HepG2 (cell line): ENCODE measurements at regions not wholly inside any gene's neighbourhood (a gene's known extent, or its start where the extent isn't known, plus 50 kb on each side); places are given as distances from the start of the nearest gene placed in this dataset.

Experiments
- ATAC-seq: fragments of 200-7000 bp; cut with Tn5 transposase; 3 replicates; pipeline ENCODE4 v1.9.1; 2020; ENCODE audit warnings: mild to moderate bottlenecking, moderate library complexity
- BruUV-seq: library from RNA; stranded (reverse); fragments of 400-500 nt; replicated peaks from 2 replicates; lab custom pipeline; 2021; lab: Mats Ljungman, UMichigan
- CTCF ChIA-PET: fragments of 300-600 bp; formaldehyde crosslinking; extraction: SDS; loops from one replicate; lab custom pipeline; 2021; ENCODE audit warnings: low total read pairs, inconsistent platforms, low intra/inter-chr PET ratio; lab: Yijun Ruan, JAX
- POLR2A ChIA-PET: fragments of 350-600 bp; sonication (Branson Sonifier 250); formaldehyde crosslinking; loops from one replicate; lab custom pipeline; 2020; ENCODE audit warnings: antibody characterized with exemption, inconsistent platforms; lab: Yijun Ruan, JAX
- DNase-seq: peaks from one replicate; pipeline ENCODE4 v3.0.0-alpha.2; 2015; ENCODE audit warnings: low spot score
- FAIRE-seq: peaks from 3 replicates; lab custom pipeline; 2011; peaks lifted over from hg19 to GRCh38; lab: Jason Lieb, UNC
- H2AFZ ChIP-seq: one replicate; pipeline ENCODE4 v1.6.1; 2011; ENCODE audit warnings: low read length, inconsistent platforms
- H3K27ac ChIP-seq: fragments of 300-600 bp; 3 replicates; pipeline ENCODE4 v1.8.0; 2011; ENCODE audit warnings: mixed run types, mild to moderate bottlenecking, mixed read lengths, low read length, inconsistent platforms; ENCODE audit not compliant: insufficient read depth; ENCODE audit errors: extremely low read length
- H3K27me3 ChIP-seq, 2 experiments: fragments of 200-600 bp in 1 of 2; 2 replicates in 1 of 2; 3 replicates in 1 of 2; pipeline versions ENCODE4 v1.6.0 to v1.8.0; 2011; ENCODE audit warnings: low read length in 2 of 2, mild to moderate bottlenecking in 2 of 2, moderate library complexity in 2 of 2, inconsistent platforms in 1 of 2; ENCODE audit not compliant: insufficient read depth in 2 of 2, control insufficient read depth in 1 of 2
- H3K36me3 ChIP-seq, 2 experiments: fragments of 200-600 bp in 1 of 2; replicated peaks in 1 of 2; 2 replicates in 1 of 2; 3 replicates in 1 of 2; pipeline versions ENCODE4 v1.5.1 to v1.8.0; 2011; ENCODE audit warnings: low read length in 2 of 2, inconsistent platforms in 1 of 2; ENCODE audit not compliant: insufficient read depth in 2 of 2, control insufficient read depth in 1 of 2
- H3K4me1 ChIP-seq: 2 replicates; pipeline ENCODE4 v1.5.1; 2012; ENCODE audit warnings: low read length, inconsistent platforms; ENCODE audit not compliant: insufficient read depth
- H3K4me2 ChIP-seq: 2 replicates; pipeline ENCODE4 v1.6.0; 2011; ENCODE audit warnings: low read depth, low read length, inconsistent platforms
- H3K4me3 ChIP-seq, 3 experiments: fragments of 200-600 bp in 1 of 3; sonication (generic), shearing (Covaris generic) in 1 of 3; replicated peaks in 1 of 3; 2 replicates each; pipeline ENCODE4 v1.5.1; 2011 to 2016; ENCODE audit warnings: low read length in 3 of 3, inconsistent platforms in 2 of 3, low read depth in 2 of 3, mild to moderate bottlenecking in 2 of 3, control low read depth in 1 of 3, mixed read lengths in 1 of 3; ENCODE audit not compliant: insufficient read depth in 1 of 3
- H3K79me2 ChIP-seq: one replicate; pipeline ENCODE4 v1.6.1; 2011; ENCODE audit warnings: low read length, inconsistent platforms; ENCODE audit not compliant: insufficient read depth
- H3K9ac ChIP-seq: 2 replicates; pipeline ENCODE4 v1.6.0; 2011; ENCODE audit warnings: mild to moderate bottlenecking, low read depth, low read length, inconsistent platforms; ENCODE audit not compliant: insufficient read depth
- H3K9me3 ChIP-seq: 2 replicates; pipeline ENCODE4 v1.5.1; 2012; ENCODE audit warnings: mild to moderate bottlenecking, low read length
- H4K20me1 ChIP-seq: 2 replicates; pipeline ENCODE4 v1.6.0; 2011; ENCODE audit warnings: inconsistent platforms, mild to moderate bottlenecking, low read length, moderate library complexity; ENCODE audit not compliant: insufficient read depth
- ATF7-NPFF ChIP-seq: sonication (generic); formaldehyde crosslinking; IDR thresholded peaks from 2 replicates; pipeline ENCODE4 v1.8.1; 2023; ENCODE audit warnings: mild to moderate bottlenecking, low read depth, missing genetic modification reagents, moderate library complexity
- FOXM1 ChIP-seq: sonication (generic); formaldehyde crosslinking; IDR thresholded peaks from 2 replicates; pipeline ENCODE4 v1.5.0; 2020; ENCODE audit warnings: missing genetic modification reagents
- HNF4A ChIP-seq: sonication (generic); formaldehyde crosslinking; IDR thresholded peaks from 2 replicates; pipeline ENCODE4 v1.4.0; 2020; ENCODE audit warnings: missing genetic modification reagents
- HNRNPH1 ChIP-seq: fragments of 200-400 bp; formaldehyde crosslinking; optimal IDR thresholded peaks from 2 replicates; pipeline ENCODE3; 2017; ENCODE audit warnings: mild to moderate bottlenecking, low read depth, low read length
- IRX3 ChIP-seq: sonication (generic); formaldehyde crosslinking; IDR thresholded peaks from 2 replicates; pipeline ENCODE4 v1.8.1; 2023; ENCODE audit warnings: mild to moderate bottlenecking, low read depth, missing genetic modification reagents, borderline replicate concordance
- MED1 ChIP-seq: sonication (generic); formaldehyde crosslinking; IDR thresholded peaks from 2 replicates; pipeline ENCODE4 v1.4.0; 2020; ENCODE audit warnings: missing genetic modification reagents
- NCOA5 ChIP-seq: sonication (generic); formaldehyde crosslinking; IDR thresholded peaks from 2 replicates; pipeline ENCODE4 v1.4.0; 2020; ENCODE audit warnings: missing genetic modification reagents
- SALL1 ChIP-seq: sonication (generic); formaldehyde crosslinking; IDR thresholded peaks from 2 replicates; pipeline ENCODE4 v1.8.0; 2022; ENCODE audit warnings: mild to moderate bottlenecking, missing genetic modification reagents
- SOX5 ChIP-seq: IDR thresholded peaks from 2 replicates; pipeline ENCODE4 v1.6.1; 2016; ENCODE audit warnings: borderline replicate concordance
- SOX6 ChIP-seq, 2 experiments: fragments of 450-650 bp in 1 of 2; sonication (generic) in 1 of 2; formaldehyde crosslinking in 1 of 2; IDR thresholded peaks; 2 replicates each; pipeline versions ENCODE4 v1.4.0 to v1.6.1; 2017 to 2020; ENCODE audit warnings: antibody characterized with exemption in 1 of 2, mild to moderate bottlenecking in 1 of 2, missing genetic modification reagents in 1 of 2
- ZMYM4 ChIP-seq: sonication (generic); formaldehyde crosslinking; IDR thresholded peaks from 2 replicates; pipeline ENCODE4 v1.8.1; 2023; ENCODE audit warnings: mild to moderate bottlenecking, missing genetic modification reagents
- ZNF101 ChIP-seq: sonication (generic); formaldehyde crosslinking; IDR thresholded peaks from 2 replicates; pipeline ENCODE4 v1.4.0; 2020; ENCODE audit warnings: mild to moderate bottlenecking, low read depth, missing genetic modification reagents, borderline replicate concordance
- ZNF160 ChIP-seq: sonication (generic); formaldehyde crosslinking; IDR thresholded peaks from 2 replicates; pipeline ENCODE4 v1.8.0; 2022; ENCODE audit warnings: mild to moderate bottlenecking, inconsistent platforms, missing genetic modification reagents
- ZNF17 ChIP-seq: sonication (generic); formaldehyde crosslinking; IDR thresholded peaks from 2 replicates; pipeline ENCODE4 v1.5.0; 2020; ENCODE audit warnings: mild to moderate bottlenecking, missing genetic modification reagents
- ZNF383 ChIP-seq: sonication (generic); formaldehyde crosslinking; IDR thresholded peaks from 2 replicates; pipeline ENCODE4 v1.4.0; 2020; ENCODE audit warnings: missing genetic modification reagents, mild to moderate bottlenecking, borderline replicate concordance
- ZNF496 ChIP-seq: sonication (generic); formaldehyde crosslinking; IDR thresholded peaks from 2 replicates; pipeline ENCODE4 v1.8.1; 2023; ENCODE audit warnings: mild to moderate bottlenecking, moderate library complexity, missing genetic modification reagents; ENCODE audit not compliant: insufficient replicate concordance
- in situ Hi-C: cut with HindIII; loops from 2 replicates; pipeline ENCODE4 v1.10.0; 2017; ENCODE audit warnings: low pct_unique_long_range_greater_than_20kb; ENCODE audit not compliant: extremely low pct_ligation_motif_present
- intact Hi-C: fragments of 100-400 bp; cut with micrococcal nuclease; formaldehyde crosslinking; loops from one replicate; pipeline ENCODE4 v1.10.0; 2022; ENCODE audit not compliant: unreplicated experiment
- TF ChIP-seq, protein P1 (sequence below): sonication (generic); formaldehyde crosslinking; IDR thresholded peaks from 2 replicates; pipeline ENCODE4 v1.5.0; 2020; ENCODE audit warnings: mild to moderate bottlenecking, missing genetic modification reagents
- TF ChIP-seq, protein P2 (sequence below): IDR thresholded peaks from 2 replicates; pipeline ENCODE4 v1.4.0; 2020; ENCODE audit warnings: mild to moderate bottlenecking, missing genetic modification reagents

- no TSS peak for BruUV-seq
- Histone ChIP-seq H3K36me3 (no peaks in the 10 kb centered on the region), H3K9me3 (no peaks in the 10 kb centered on the region), H3K27ac (no peak overlapping the region), H3K9ac (no peak overlapping the region), H4K20me1 (no peaks in the 10 kb centered on the region), H3K4me2 (0 out of 2 replicates have a peak overlapping the region, but pooled peaks have one; percentile 18), H3K27me3 (peaks cover 0 to 4% of the 10 kb centered on the region in 2 experiments; a peak in 1 of 5 replicates), H3K4me1 (peaks cover 13% of the 10 kb centered on the region), H3K4me3 (no peak overlapping the region), H3K79me2 (no peaks in the 10 kb centered on the region), H2AFZ (no peak overlapping the region)
- CTCF ChIA-PET: no interaction called here
- POLR2A ChIA-PET: no interaction called here
- DNase-seq: peak; percentile 50
- intact Hi-C loops: no loop called here
- peak; percentile 97 for ATAC-seq
- in situ Hi-C loops: no loop called here
- FAIRE-seq: no peak
- TF ChIP-seq ZNF383 (CRISPR knock-in tag) (no peak), HNF4A (CRISPR knock-in tag) (peak; percentile 77), HNRNPH1 (no peak), ZMYM4 (CRISPR knock-in tag) (0 out of 2 replicates have a peak, but pooled peaks have one; percentile 39), FOXM1 (CRISPR knock-in tag) (no peak), IRX3 (no peak), SOX6 (IDR thresholded peaks at IDR 0.05) (no peak), SOX6 (CRISPR knock-in tag; IDR thresholded peaks at IDR 0.05) (peak; percentile 81), ZNF496 (CRISPR knock-in tag) (no peak), NCOA5 (CRISPR knock-in tag) (no peak), SOX5 (CRISPR knock-in tag) (peak; percentile 77), ZNF101 (CRISPR knock-in tag) (no peak), ZNF160 (no peak), MED1 (CRISPR knock-in tag) (0 out of 2 replicates have a peak, but pooled peaks have one; percentile 25), ZNF17 (CRISPR knock-in tag) (no peak), SALL1 (peak; percentile 36; the same call in 1 of the 2 replicates), ATF7-NPFF (CRISPR knock-in tag) (no peak)
- TF ChIP-seq, protein P1, sequence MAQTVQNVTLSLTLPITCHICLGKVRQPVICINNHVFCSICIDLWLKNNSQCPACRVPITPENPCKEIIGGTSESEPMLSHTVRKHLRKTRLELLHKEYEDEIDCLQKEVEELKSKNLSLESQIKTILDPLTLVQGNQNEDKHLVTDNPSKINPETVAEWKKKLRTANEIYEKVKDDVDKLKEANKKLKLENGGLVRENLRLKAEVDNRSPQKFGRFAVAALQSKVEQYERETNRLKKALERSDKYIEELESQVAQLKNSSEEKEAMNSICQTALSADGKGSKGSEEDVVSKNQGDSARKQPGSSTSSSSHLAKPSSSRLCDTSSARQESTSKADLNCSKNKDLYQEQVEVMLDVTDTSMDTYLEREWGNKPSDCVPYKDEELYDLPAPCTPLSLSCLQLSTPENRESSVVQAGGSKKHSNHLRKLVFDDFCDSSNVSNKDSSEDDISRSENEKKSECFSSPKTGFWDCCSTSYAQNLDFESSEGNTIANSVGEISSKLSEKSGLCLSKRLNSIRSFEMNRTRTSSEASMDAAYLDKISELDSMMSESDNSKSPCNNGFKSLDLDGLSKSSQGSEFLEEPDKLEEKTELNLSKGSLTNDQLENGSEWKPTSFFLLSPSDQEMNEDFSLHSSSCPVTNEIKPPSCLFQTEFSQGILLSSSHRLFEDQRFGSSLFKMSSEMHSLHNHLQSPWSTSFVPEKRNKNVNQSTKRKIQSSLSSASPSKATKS (CRISPR knock-in tag): no peak
- TF ChIP-seq, protein P2, sequence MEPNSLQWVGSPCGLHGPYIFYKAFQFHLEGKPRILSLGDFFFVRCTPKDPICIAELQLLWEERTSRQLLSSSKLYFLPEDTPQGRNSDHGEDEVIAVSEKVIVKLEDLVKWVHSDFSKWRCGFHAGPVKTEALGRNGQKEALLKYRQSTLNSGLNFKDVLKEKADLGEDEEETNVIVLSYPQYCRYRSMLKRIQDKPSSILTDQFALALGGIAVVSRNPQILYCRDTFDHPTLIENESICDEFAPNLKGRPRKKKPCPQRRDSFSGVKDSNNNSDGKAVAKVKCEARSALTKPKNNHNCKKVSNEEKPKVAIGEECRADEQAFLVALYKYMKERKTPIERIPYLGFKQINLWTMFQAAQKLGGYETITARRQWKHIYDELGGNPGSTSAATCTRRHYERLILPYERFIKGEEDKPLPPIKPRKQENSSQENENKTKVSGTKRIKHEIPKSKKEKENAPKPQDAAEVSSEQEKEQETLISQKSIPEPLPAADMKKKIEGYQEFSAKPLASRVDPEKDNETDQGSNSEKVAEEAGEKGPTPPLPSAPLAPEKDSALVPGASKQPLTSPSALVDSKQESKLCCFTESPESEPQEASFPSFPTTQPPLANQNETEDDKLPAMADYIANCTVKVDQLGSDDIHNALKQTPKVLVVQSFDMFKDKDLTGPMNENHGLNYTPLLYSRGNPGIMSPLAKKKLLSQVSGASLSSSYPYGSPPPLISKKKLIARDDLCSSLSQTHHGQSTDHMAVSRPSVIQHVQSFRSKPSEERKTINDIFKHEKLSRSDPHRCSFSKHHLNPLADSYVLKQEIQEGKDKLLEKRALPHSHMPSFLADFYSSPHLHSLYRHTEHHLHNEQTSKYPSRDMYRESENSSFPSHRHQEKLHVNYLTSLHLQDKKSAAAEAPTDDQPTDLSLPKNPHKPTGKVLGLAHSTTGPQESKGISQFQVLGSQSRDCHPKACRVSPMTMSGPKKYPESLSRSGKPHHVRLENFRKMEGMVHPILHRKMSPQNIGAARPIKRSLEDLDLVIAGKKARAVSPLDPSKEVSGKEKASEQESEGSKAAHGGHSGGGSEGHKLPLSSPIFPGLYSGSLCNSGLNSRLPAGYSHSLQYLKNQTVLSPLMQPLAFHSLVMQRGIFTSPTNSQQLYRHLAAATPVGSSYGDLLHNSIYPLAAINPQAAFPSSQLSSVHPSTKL: peak; percentile 47
Measured at GRCh38 chr14:56718312-56718711, 92.0 kb downstream of the OTX2 start.
